Ascending aorta (tissue), 2 donors: ENCODE measurements at regions not wholly inside any gene's neighbourhood (a gene's known extent, or its start where the extent isn't known, plus 50 kb on each side); places are given as distances from the start of the nearest gene placed in this dataset.

Experiments
- DNase-seq, 2 donors: peaks; one replicate each; pipeline ENCODE4 v3.0.0-alpha.2; 2019; ENCODE audit warnings: low spot score in 2 of 2
- H3K27ac ChIP-seq, 2 donors: fragments of 200-600 bp; sonication (generic); one replicate each; pipeline ENCODE4 v1.5.1; 2016 to 2017; ENCODE audit warnings: mild to moderate bottlenecking in 1 of 2
- H3K27me3 ChIP-seq: fragments of 200-600 bp; sonication (generic); one replicate; pipeline ENCODE4 v1.5.1; 2017
- H3K36me3 ChIP-seq, 2 donors: fragments of 200-600 bp; sonication (generic); one replicate each; pipeline ENCODE4 v1.5.1; 2016
- H3K4me1 ChIP-seq, 2 donors: fragments of 200-600 bp; sonication (generic); one replicate each; pipeline ENCODE4 v1.5.1; 2016 to 2017; ENCODE audit warnings: mild to moderate bottlenecking in 1 of 2
- H3K4me3 ChIP-seq, 2 donors: fragments of 200-600 bp; sonication (generic); one replicate each; pipeline ENCODE4 v1.5.1; 2016 to 2017; ENCODE audit warnings: mild to moderate bottlenecking in 1 of 2
- H3K9me3 ChIP-seq, 2 donors: fragments of 200-600 bp; sonication (generic); one replicate each; pipeline ENCODE4 v1.5.1; 2016
- CTCF ChIP-seq, 3 experiments: fragments of 200-600 bp in 2 of 3; fragments of 450-650 bp in 1 of 3; sonication (generic) in 2 of 3; IDR thresholded peaks; one replicate each; pipeline ENCODE4 v1.5.1; 2016 to 2019; ENCODE audit warnings: antibody characterized with exemption in 3 of 3, mild to moderate bottlenecking in 1 of 3, moderate library complexity in 1 of 3
- intact Hi-C: fragments of 100-400 bp; cut with DNase I; formaldehyde crosslinking; loops from one replicate; pipeline ENCODE4 v1.15.1; 2023

GRCh38 chr6:41429506-41430504 is 94.4 kb downstream of the NCR2 start:
- DNase-seq: no peak
- no peaks in the 10 kb centered on the region for H3K9me3 ChIP-seq
- no peaks in the 10 kb centered on the region for H3K36me3 ChIP-seq
- peak overlapping the region; percentile 88 to 93 for H3K27ac ChIP-seq
- H3K4me1 ChIP-seq: peaks cover 9 to 34% of the 10 kb centered on the region in 2 donors
- TF ChIP-seq CTCF (IDR thresholded peaks at IDR 0.05): no peak
- H3K4me3 ChIP-seq: no peak overlapping the region
- no peaks in the 10 kb centered on the region for H3K27me3 ChIP-seq
- intact Hi-C loops: loop anchor here (2.0 to 10.0 kb wide), 3 partner anchors 37 to 355 kb away; partner anchors contain the start of genes NFYA and OARD1

GRCh38 chr6:41430875-41431274 is 95.5 kb downstream of the NCR2 start:
- TF ChIP-seq CTCF (IDR thresholded peaks at IDR 0.05): no peak
- H3K9me3 ChIP-seq: no peaks in the 10 kb centered on the region
- peak in 1 of 2 donors; percentile 67 for DNase-seq
- peaks cover 9 to 33% of the 10 kb centered on the region in 2 donors for H3K4me1 ChIP-seq
- H3K36me3 ChIP-seq: no peaks in the 10 kb centered on the region
- no peak overlapping the region for H3K4me3 ChIP-seq
- peak overlapping the region in 1 of 2 donors; percentile 93 for H3K27ac ChIP-seq
- intact Hi-C loops: no loop called here
- no peaks in the 10 kb centered on the region for H3K27me3 ChIP-seq

- intact Hi-C loops: no loop called here
- no peaks in the 10 kb centered on the region for H3K36me3 ChIP-seq
- DNase-seq: no peak
- peaks cover 8 to 27% of the 10 kb centered on the region in 2 donors for H3K4me1 ChIP-seq
- H3K9me3 ChIP-seq: no peaks in the 10 kb centered on the region
- no peak overlapping the region for H3K27ac ChIP-seq
- H3K4me3 ChIP-seq: no peak overlapping the region
- no peaks in the 10 kb centered on the region for H3K27me3 ChIP-seq
- TF ChIP-seq CTCF (IDR thresholded peaks at IDR 0.05): no peak
Observed at GRCh38 chr6:41432280-41432679, 96.9 kb downstream of the NCR2 start.

- Histone ChIP-seq H3K4me1 (peaks cover 2 to 4% of the 10 kb centered on the region in 2 donors), H3K27ac (no peak overlapping the region), H3K4me3 (no peak overlapping the region), H3K27me3 (no peaks in the 10 kb centered on the region), H3K9me3 (no peaks in the 10 kb centered on the region), H3K36me3 (no peaks in the 10 kb centered on the region)
- no peak for DNase-seq
- TF ChIP-seq CTCF (IDR thresholded peaks at IDR 0.05): no peak
- intact Hi-C loops: no loop called here
Observed at GRCh38 chr6:41434803-41435481, 99.5 kb downstream of the NCR2 start.

GRCh38 chr6:41437604-41438003 is 102.2 kb downstream of the NCR2 start:
- no peak for DNase-seq
- no peak overlapping the region for H3K4me3 ChIP-seq
- no peak for TF ChIP-seq CTCF (IDR thresholded peaks at IDR 0.05)
- no peaks in the 10 kb centered on the region for H3K9me3 ChIP-seq
- intact Hi-C loops: no loop called here
- H3K27me3 ChIP-seq: no peaks in the 10 kb centered on the region
- peaks cover 0 to 2% of the 10 kb centered on the region in 2 donors for H3K4me1 ChIP-seq
- no peak overlapping the region for H3K27ac ChIP-seq
- no peaks in the 10 kb centered on the region for H3K36me3 ChIP-seq
